AG10803 (cell line): ENCODE measurements at regions not wholly inside any gene's neighbourhood (a gene's known extent, or its start where the extent isn't known, plus 50 kb on each side); places are given as distances from the start of the nearest gene placed in this dataset.

Source experiments
- DNase-seq: peaks from one replicate; pipeline ENCODE4 v3.0.0; 2010; ENCODE audit warnings: low read depth
- H3K4me3 ChIP-seq: 2 replicates; pipeline ENCODE4 v1.5.1; 2011; ENCODE audit warnings: mild to moderate bottlenecking, low read length, control low read depth
- CTCF ChIP-seq: conservative IDR thresholded peaks from 2 replicates; pipeline ENCODE4 v1.5.1; 2011; ENCODE audit warnings: mild to moderate bottlenecking, low read length, control low read depth, inconsistent platforms

- no peak for TF ChIP-seq CTCF
- H3K4me3 ChIP-seq: no peak overlapping the region
- no peak for DNase-seq
Observed at GRCh38 chr3:8359133-8359532, 142.5 kb upstream of the LMCD1 start.

- DNase-seq: no peak
- H3K4me3 ChIP-seq: no peak overlapping the region
- TF ChIP-seq CTCF: no peak
Observed at GRCh38 chr3:8363200-8363599, 138.4 kb upstream of the LMCD1 start.

GRCh38 chr3:8365541-8365940 lies 136.1 kb upstream of the LMCD1 start:
- no peak overlapping the region for H3K4me3 ChIP-seq
- no peak for TF ChIP-seq CTCF
- DNase-seq: no peak

- no peak overlapping the region for H3K4me3 ChIP-seq
- TF ChIP-seq CTCF: no peak
- no peak for DNase-seq
Observed at GRCh38 chr3:8366219-8366810, 135.3 kb upstream of the LMCD1 start.

GRCh38 chr3:8368598-8368997 lies 133.0 kb upstream of the LMCD1 start:
- DNase-seq: no peak
- H3K4me3 ChIP-seq: no peak overlapping the region
- TF ChIP-seq CTCF: no peak

GRCh38 chr3:8369638-8370037 lies 132.0 kb upstream of the LMCD1 start:
- no peak overlapping the region for H3K4me3 ChIP-seq
- no peak for DNase-seq
- TF ChIP-seq CTCF: no peak

GRCh38 chr3:8371085-8371551 lies 130.5 kb upstream of the LMCD1 start:
- peak; percentile 62 for DNase-seq

More at GRCh38 chr3:8371085-8371551, 130.5 kb upstream of the LMCD1 start:
- H3K4me3 ChIP-seq: no peak overlapping the region
- TF ChIP-seq CTCF: no peak
